AG04450 (cell line): ENCODE measurements at regions not wholly inside any gene's neighbourhood (a gene's known extent, or its start where the extent isn't known, plus 50 kb on each side); places are given as distances from the start of the nearest gene placed in this dataset.

Experiments used
- CTCF ChIA-PET: fragments of 300-600, 350-600 bp; formaldehyde crosslinking; extraction: SDS; loops from one replicate; lab custom pipeline; 2022; ENCODE audit warnings: antibody characterized with exemption, inconsistent platforms; lab: Charles Lee
- POLR2A ChIA-PET: fragments of 350-600 bp; formaldehyde crosslinking; extraction: SDS; loops from one replicate; lab custom pipeline; 2021; ENCODE audit warnings: antibody characterized with exemption, inconsistent platforms; lab: Yijun Ruan, JAX
- DNase-seq: peaks from one replicate; pipeline ENCODE4 v3.0.0-alpha.2; 2011; ENCODE audit warnings: low read depth, low spot score
- H3K27ac ChIP-seq: one replicate; pipeline ENCODE4 v1.5.1; 2012; ENCODE audit warnings: low read depth, low read length, control low read depth
- H3K27me3 ChIP-seq: one replicate; pipeline ENCODE4 v1.6.0; 2012; ENCODE audit warnings: low read length; ENCODE audit not compliant: control insufficient read depth, insufficient read depth
- H3K4me3 ChIP-seq: 2 replicates; pipeline ENCODE4 v1.5.1; 2011; ENCODE audit warnings: mild to moderate bottlenecking, low read depth, low read length, control low read depth
- H3K9me3 ChIP-seq: 2 replicates; pipeline ENCODE4 v1.5.1; 2012; ENCODE audit warnings: low read length; ENCODE audit not compliant: control insufficient read depth, insufficient read depth
- TF ChIP-seq, protein P1 (sequence below): IDR thresholded peaks from 2 replicates; pipeline ENCODE4 v1.5.1; 2011; ENCODE audit warnings: low read depth, low read length, control low read depth, inconsistent platforms

DNA sequence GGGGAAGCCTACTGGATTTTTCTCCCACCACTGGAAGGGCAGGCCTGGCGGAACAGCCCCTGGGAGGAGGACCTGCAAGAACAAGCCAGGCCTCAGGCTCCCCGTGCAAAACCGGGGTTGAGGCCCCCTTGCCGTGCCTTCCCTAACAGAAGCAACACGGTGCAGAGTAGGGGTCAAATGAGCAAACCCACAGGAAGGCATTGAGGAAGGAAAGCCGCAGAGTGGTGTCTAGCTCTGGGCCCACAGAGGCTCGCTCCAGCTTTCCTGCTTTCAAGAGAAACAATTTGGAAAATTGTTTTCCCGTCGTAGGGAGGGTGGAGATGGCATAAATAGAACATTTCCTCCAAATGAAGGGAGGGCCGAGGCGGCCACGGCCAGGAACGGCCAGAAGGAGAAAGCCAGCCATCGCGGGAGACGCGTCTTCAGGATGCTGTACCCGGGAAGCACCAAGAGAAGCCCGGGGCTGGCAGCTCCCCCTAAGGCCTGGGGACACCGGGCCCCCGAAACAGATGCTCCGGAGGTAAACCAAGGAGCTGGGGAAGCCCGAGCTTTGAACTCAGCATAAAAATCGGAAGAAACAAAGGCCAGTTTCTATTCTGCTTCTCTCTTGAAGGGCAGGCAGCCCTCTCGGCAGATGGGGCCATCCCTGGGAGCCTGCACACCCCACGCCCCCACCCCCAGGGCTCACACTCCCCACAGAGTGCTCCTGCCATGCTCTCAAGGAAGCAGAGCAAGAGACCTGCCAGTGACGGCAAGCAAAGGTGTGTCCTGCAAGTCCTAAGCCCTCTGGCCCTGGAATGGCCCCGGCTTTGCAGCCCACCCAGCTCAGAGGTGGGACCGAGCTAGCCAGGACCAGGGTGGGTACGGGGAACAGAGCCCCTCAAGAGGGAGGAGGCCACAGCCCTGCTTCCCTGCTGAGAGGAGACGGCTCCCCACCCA lies 92.0 kb downstream of the RBFOX3 start:
- TF ChIP-seq, protein P1, sequence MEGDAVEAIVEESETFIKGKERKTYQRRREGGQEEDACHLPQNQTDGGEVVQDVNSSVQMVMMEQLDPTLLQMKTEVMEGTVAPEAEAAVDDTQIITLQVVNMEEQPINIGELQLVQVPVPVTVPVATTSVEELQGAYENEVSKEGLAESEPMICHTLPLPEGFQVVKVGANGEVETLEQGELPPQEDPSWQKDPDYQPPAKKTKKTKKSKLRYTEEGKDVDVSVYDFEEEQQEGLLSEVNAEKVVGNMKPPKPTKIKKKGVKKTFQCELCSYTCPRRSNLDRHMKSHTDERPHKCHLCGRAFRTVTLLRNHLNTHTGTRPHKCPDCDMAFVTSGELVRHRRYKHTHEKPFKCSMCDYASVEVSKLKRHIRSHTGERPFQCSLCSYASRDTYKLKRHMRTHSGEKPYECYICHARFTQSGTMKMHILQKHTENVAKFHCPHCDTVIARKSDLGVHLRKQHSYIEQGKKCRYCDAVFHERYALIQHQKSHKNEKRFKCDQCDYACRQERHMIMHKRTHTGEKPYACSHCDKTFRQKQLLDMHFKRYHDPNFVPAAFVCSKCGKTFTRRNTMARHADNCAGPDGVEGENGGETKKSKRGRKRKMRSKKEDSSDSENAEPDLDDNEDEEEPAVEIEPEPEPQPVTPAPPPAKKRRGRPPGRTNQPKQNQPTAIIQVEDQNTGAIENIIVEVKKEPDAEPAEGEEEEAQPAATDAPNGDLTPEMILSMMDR, result no peak
- CTCF ChIA-PET, result no interaction called here
- Histone ChIP-seq H3K9me3 (peaks cover 11% of the 10 kb centered on the region), H3K27me3 (peaks cover 2% of the 10 kb centered on the region), H3K4me3 (no peak overlapping the region), H3K27ac (no peak overlapping the region)
- POLR2A ChIA-PET, result no interaction called here
- DNase-seq, result no peak

DNA sequence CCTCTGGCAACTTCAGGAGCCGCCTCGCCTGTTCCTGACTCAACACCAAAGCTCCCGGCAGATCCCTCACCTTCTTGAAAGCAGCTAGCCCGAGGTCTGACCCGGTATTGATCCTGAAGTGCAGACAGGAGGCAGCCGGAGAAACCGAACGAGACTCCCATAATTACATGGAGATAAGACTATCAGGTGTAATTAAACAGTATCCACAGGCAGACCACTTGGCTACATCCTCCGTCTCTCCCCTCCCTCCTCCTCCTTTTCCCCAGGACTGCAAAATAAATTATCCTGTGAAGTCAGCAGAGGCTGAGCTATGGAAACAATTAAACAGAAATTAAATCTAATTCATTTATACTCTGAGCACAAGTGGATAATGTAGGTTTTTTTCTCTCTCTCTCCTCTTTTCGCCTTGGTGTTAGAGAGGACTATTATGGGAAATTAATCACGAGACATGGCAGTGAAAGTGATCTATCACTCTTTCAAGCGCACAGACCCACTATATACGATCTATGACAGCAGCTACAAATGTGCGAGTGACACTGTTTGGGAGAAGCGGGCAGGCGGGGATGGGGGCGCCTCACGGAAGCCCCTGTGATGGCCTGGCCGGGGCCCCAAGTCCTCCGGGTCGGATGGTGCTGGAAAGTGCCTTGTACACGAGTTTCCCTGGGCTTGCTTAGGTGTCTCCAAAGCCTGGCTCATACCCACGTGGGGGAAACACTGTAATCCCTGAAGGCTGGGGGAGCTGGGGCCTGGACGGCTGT lies 92.8 kb downstream of the RBFOX3 start:
- peaks cover 20% of the 10 kb centered on the region for H3K9me3 ChIP-seq
- no peak overlapping the region for H3K4me3 ChIP-seq
- no peak overlapping the region for H3K27ac ChIP-seq
- ChIA-PET CTCF (no interaction called here), POLR2A (no interaction called here)
- peaks cover 2% of the 10 kb centered on the region for H3K27me3 ChIP-seq
- TF ChIP-seq, protein P1, result no peak
- no peak for DNase-seq

DNA sequence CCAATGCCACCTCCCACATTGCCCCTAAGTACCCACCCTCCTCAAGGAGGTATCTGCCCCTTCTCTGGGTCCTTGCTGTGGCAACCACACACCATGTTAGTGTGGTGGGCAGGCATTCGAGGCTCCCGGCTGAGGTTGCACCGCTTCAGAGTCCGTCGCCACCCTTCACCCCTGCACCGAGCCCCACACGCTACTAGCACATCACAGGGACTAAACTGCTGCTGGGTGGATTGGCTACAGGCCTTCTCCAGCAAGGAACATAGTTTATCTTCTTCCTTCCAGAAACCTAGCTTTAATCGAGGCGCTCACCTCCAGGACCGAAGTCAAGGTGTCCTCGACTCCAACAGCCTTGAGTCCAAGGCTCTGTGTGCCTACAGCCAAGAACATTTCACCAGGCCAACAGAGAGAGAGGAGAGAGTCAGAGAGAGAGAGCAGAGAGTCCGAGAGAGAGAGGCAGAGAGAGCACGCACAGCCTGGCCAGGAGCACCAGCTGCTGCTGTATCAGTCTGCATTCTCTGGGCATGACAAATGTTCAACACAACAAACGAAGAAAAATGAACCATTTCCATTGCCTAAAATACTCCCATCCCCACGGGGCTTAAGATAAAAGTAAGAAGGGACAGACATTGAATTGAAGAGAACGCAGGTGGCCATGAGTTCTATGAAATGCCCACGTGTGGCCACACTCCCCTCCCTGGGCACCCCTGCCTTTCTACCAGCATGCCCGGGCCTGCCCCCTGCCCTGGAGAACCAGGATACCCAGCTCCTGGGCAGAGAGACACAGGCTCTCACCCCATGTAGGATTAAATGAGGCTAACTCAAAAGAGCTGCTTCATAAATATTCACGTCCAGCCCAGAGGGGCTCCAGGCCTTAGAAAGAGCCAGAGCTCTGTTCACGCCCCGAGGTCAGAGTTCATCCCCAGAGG lies 94.9 kb downstream of the RBFOX3 start:
- DNase-seq, result no peak
- Histone ChIP-seq H3K4me3 (no peak overlapping the region), H3K27me3 (no peaks in the 10 kb centered on the region), H3K9me3 (peaks cover 33% of the 10 kb centered on the region), H3K27ac (no peak overlapping the region)
- ChIA-PET POLR2A (no interaction called here), CTCF (no interaction called here)
- TF ChIP-seq, protein P1, result no peak

DNA sequence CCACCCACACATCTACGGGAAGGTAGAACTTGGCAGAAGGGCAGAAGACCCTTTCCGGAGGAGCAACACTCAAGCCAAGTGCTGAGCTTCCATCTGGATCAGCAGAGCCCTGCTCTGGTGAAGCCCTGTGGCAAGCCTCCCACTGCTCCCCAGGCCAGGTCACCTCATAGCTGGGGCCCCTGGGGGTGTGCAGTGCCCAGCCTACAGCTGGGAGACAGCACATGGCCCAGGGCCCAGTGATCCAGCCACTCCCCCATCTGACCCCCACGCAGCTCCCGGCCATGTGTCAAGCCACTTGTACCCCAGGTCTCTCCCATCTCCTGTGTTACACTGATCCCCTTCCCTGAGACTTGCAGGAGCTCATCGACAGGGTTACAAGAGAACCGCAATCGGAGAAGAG lies 95.7 kb downstream of the RBFOX3 start:
- ChIA-PET CTCF (no interaction called here), POLR2A (no interaction called here)
- Histone ChIP-seq H3K27ac (no peak overlapping the region), H3K4me3 (no peak overlapping the region), H3K27me3 (no peaks in the 10 kb centered on the region), H3K9me3 (peaks cover 41% of the 10 kb centered on the region)
- TF ChIP-seq, protein P1, result no peak
- DNase-seq, result no peak
